HG02981 (cell line): ENCODE measurements at regions not wholly inside any gene's neighbourhood (a gene's known extent, or its start where the extent isn't known, plus 50 kb on each side); places are given as distances from the start of the nearest gene placed in this dataset.

Experiments
- ATAC-seq: cut with Tn5 transposase; IDR thresholded peaks from one replicate; pipeline ENCODE4 v1.9.1; 2021; ENCODE audit warnings: mild to moderate bottlenecking, moderate library complexity; ENCODE audit not compliant: unreplicated experiment

- no peak for ATAC-seq
These were observed 390.7 kb downstream of the INHBA start for GRCh38 chr7:41312235-41312634.

DNA sequence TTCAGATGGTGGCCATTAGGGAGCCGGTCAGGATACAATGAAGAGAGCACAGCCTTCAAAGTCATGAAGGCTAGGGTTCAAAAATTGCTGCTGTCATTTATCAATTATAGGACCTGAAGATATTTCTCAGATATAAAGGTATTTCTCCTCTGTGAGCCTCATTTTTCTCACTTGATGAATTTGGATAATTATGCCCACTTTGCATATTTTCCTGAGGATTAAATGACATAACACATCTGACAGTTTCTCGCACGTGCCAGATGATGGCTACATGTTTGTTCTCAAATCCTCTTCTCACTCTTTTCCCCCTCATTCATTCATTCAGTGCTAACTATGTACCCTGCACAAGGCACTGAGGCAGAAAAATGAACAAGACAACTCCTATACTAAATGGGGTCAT lies 391.6 kb downstream of the INHBA start:
- no peak for ATAC-seq

GRCh38 chr7:41306486-41306885 lies 396.4 kb downstream of the INHBA start:
- ATAC-seq, result no peak

- no peak for ATAC-seq
These were observed 397.9 kb downstream of the INHBA start for GRCh38 chr7:41305001-41305400.

GRCh38 chr7:41303709-41304108 lies 399.2 kb downstream of the INHBA start:
- ATAC-seq, result no peak

GRCh38 chr7:41298409-41298808 lies 404.5 kb downstream of the INHBA start:
- ATAC-seq, result no peak

DNA sequence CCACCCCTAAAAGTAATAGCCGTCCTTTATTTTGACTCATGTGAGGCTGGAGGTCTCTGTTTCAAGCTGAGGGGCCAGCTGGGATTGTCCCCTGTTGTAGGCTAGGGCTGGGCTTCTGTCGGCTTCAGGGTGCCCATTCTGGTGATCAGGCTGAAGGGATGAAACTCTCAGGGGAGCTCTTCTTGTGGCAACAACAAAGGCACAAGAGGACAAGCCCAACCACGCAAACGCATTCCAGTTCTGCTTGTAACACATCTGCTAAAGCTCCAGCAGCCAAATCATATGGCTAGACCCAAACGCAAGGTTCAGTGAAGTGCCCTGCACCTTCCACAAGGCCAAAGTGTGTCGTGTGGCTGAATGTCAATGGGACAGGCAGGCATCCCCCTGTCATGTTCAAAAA lies 405.7 kb downstream of the INHBA start:
- no peak for ATAC-seq

GRCh38 chr7:41295455-41295815 lies 407.5 kb downstream of the INHBA start:
- no peak for ATAC-seq

DNA sequence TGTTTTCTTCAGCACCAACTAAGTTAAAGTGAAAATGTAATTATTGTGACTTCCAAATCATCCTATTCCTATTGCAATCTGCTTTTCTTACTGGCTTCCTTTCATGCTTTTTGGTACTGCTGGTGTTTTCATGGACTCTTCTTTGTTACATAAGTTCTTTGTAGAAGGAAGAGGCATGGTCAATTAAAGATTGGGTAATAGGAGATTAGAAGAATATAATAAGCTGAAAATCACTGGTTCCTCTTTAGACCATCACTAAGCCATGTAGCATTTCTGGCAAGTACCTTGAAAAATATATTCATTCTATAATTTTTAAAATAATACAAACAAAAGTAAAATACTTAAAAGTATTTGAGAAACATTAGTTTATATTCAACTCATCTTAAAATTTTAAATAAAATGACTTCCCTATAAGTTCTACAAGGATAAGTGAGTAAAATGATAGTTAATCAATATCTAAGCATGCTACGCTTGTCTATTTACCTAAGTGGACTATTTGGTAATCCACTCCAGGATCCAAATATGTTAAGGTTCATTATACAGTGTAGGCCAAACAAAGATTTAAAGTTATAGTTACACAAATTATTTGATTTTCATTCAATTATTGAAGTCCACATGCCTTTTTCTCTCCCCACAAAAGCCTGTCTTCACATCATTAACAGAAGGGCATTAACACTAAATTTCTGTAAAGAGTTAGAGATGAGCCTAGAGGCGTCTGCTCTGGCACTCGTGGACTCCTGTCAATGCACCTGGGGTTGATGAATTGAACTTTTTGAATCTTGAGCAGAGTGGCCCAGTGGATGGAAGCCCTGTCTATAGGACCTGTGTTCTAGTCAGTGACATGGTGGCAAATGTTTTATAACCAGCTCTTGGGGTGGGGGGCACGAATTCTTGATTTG lies 408.1 kb downstream of the INHBA start:
- no peak for ATAC-seq

- no peak for ATAC-seq
These were observed 410.4 kb downstream of the INHBA start for GRCh38 chr7:41292487-41292886.

- ATAC-seq, result no peak
These were observed 415.1 kb downstream of the INHBA start for GRCh38 chr7:41287559-41288335.

DNA sequence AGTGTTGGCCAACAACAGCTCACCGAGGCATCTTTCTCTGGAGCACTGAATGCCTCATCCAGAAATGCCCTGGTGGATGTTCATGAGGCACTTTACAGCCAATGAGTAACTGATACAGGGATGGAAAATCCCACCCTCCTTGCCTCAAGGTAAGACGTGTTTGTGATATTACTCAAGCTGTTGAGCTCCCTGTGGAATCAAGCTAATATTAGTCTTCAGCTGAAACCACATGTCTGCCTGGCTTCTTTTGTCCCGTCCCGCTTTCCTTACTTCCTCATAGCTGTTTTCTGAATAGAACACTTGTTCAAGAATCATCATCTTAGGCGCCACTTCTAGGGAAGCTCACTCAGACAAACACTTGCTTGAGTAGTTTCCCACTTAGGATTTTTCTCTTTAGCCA lies 422.4 kb downstream of the INHBA start:
- no peak for ATAC-seq

GRCh38 chr7:41277561-41277960 lies 425.3 kb downstream of the INHBA start:
- no peak for ATAC-seq

- ATAC-seq, result no peak
These were observed 427.6 kb downstream of the INHBA start for GRCh38 chr7:41275255-41275654.

- no peak for ATAC-seq
These were observed 428.7 kb downstream of the INHBA start for GRCh38 chr7:41274179-41274578.

- no peak for ATAC-seq
These were observed 430.2 kb downstream of the INHBA start for GRCh38 chr7:41272664-41273063.

DNA sequence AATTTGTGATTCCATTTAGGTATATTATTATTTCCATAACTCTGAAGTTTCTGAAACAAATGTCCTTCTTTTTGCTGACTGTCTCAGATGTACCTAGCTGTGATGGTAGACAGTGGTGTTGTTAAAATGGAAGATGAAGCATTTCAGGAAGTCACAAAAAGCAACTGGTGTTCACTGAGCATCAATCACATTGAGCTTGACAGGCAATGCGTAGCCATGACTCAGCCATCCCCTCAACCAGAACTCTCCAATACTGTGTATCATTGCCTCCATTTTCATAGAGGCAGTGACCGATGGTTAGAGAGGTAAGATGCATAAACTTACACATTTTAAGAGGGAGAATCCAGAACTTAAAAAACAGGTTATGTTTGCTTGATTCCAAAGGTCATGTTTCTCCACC lies 434.0 kb downstream of the INHBA start:
- no peak for ATAC-seq

- no peak for ATAC-seq
These were observed 441.8 kb downstream of the INHBA start for GRCh38 chr7:41261080-41261479.

DNA sequence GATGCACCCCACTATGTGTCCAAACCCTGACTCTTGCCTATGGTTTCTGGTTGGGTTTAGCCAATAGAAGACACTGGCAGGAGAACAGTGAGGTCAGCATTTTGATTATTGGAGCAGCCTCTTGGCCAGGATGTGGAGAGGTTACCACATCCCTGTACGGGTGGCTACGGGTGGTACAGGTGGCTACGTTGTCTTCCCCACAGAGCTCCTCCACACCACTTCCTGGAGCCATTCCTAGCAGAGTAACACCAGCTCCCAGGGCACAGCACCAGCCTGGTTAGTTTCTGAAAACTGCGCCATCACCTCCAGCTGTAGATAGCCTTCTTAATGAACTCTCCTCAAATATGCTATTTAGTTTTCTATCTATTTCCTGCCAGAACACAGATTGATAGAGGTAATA lies 445.2 kb downstream of the INHBA start:
- no peak for ATAC-seq

DNA sequence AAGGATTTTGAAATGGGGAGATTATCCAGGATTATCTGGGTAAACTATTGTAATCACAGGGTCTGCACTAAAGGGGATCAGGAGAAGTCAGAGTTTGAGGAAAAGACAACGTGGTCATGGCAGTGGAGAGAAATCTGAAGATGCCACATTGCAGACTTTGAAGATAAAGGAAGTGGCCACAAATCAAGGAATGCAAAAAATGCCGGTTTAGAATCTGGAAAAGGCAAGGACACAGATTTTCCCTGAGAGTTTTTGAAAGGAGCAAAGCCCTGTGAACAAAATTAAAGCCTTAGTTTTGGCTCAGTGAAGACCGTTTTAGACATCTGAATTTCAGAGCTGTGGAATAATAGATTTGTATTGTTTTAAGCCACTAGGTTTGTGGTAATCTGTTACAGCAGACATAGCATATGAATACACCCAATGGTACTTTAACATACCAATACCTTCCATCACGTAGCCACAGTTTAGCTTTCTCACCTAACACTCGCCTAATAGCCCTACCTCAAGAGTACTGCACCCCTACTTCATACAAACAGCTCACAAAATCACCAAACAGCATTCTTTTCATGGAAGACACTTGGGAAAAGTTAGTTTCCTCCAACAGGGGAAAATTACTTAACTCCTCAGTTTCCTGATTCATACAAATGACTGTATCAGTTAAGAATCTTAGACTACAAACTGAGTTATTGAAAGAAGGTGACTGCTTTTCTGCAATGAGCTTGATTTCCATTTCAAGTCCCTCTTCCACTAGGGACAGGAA lies 446.5 kb downstream of the INHBA start:
- ATAC-seq, result no peak

DNA sequence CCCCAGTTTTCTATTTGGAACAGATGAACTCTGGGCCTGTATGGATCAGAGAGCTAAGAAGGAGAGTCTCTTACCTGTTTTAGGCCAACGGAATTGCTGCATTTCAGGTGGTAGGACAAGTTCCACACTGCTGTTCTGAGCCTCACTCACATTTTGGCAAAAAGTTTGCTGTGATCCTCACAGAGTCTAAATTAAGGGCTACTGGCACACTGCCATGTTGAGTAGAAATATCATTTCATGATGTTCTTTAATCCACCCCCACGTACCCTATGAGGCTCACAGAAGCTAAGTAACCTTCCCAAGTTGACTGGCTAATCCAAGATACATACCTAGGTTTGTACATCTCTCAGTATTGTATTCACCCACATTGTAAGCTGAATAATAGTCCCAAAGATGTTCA lies 447.2 kb downstream of the INHBA start:
- no peak for ATAC-seq

DNA sequence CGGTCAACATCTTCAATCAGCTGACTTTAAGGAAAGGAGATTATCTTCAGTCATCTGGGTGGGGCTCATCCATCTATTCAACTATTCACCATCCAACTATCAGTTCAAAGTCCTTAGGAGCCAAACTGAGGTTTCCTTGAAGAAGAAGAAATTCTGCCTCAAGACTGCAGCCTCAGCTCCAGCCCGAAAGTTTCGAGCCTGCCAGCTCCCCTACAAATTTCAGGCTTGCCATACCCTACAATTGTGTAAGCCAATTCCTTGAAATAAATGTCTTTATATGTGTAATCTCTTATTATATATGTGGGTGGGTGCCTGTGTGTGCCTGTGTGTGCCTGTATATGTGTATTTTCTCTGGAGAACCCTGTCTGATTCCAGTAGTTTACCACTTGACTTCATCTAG lies 447.8 kb downstream of the INHBA start:
- ATAC-seq, result no peak
